AG09309 (cell line): ENCODE measurements at regions not wholly inside any gene's neighbourhood (a gene's known extent, or its start where the extent isn't known, plus 50 kb on each side); places are given as distances from the start of the nearest gene placed in this dataset.

ENCODE experiments used
- DNase-seq: peaks from one replicate; pipeline ENCODE4 v3.0.0-alpha.2; 2010; ENCODE audit warnings: low read depth
- H3K4me3 ChIP-seq: 2 replicates; pipeline ENCODE4 v1.5.1; 2011; ENCODE audit warnings: mild to moderate bottlenecking, low read depth, low read length, moderate library complexity; ENCODE audit not compliant: control insufficient read depth
- CTCF ChIP-seq: IDR thresholded peaks from 2 replicates; pipeline ENCODE4 v1.5.1; 2011; ENCODE audit warnings: mild to moderate bottlenecking, low read depth, low read length, inconsistent platforms; ENCODE audit not compliant: insufficient read depth, control insufficient read depth; ENCODE audit errors: missing control alignments

DNA sequence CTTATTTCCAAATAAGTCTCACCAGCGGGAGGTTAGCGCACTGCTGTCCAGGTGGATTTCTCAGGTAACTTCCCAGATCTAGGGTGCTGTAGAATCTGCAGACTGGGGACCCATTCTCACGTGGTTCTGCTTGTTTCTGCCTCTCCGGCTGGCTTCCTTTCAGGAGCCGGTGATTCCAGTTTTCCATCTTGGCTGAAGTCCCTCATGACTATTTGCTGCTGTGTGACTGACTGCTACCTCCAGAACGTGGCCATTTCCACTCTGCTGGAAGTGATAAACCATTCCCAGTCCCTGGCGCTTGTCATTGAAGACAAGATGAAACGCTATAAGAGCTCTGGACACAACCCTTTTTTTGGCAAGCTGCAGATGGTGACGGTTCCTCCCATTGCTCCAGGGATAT lies 76.0 kb downstream of the DOP1B start:
- no peak for DNase-seq
- H3K4me3 ChIP-seq, result no peak overlapping the region
- no peak for TF ChIP-seq CTCF

DNA sequence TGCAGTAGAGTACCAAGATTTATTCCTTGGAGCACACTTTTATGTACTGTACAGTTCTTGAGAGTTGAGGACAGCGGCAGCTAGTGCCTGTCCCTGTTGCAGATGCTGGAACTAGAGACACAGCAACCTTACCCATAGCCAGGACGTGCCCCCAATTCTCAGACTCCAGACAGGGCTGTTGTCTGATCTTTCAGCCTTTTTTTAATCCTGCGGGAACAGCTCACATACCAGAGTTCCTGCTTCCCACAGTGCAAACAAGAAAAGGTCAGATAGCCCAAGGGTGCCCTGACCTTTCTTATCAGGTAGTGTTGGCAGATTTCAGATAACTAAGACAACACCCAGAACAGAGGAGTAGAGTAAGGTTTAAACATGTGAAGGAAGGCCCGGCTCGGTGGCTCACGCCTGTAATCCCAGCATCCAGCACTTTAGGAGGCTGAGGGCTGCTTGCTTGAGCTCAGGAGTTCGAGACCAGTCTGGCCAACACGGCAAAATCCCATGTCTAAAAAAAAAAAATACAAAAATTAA lies 78.5 kb downstream of the DOP1B start:
- TF ChIP-seq CTCF, result no peak
- DNase-seq, result no peak
- no peak overlapping the region for H3K4me3 ChIP-seq

DNA sequence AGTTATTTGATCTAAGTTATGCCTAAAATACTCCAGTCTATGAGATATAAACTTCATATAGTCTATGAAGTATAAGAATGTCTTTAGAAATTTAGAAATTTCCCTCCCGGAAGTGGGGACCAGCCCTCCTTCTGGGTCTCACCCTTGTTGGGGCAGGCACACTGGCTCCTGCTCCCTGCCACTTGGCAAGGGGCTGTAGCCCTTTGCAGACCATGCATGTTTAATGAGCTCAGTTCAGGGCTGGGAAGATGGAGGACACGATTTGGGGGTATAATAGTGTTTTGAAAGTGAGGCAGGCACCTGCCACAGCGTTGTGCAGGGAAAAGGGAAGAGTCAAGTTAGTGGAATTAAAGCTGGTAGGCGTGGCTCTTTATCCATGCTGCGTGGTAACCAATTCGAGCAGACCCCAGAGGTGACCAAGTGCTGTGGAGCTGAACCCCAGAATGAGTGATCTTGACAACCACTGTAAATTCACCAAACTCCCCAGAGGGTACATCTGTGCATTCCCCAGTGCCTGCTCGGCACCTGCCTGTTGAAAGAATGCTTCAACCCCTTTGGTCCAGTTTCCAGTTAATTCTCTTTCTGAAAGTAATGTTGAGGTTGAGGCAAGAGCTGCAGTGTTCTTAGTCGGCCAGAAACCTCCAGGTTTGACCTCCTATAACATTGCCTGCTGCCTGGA lies 79.6 kb downstream of the DOP1B start:
- no peak for TF ChIP-seq CTCF
- DNase-seq, result no peak

GRCh38 chr21:36237441-36237840 lies 80.8 kb downstream of the DOP1B start:
- no peak overlapping the region for H3K4me3 ChIP-seq
- no peak for DNase-seq
- no peak for TF ChIP-seq CTCF

More for the DNA sequence above, 79.6 kb downstream of the DOP1B start:
- H3K4me3 ChIP-seq, result no peak overlapping the region

DNA sequence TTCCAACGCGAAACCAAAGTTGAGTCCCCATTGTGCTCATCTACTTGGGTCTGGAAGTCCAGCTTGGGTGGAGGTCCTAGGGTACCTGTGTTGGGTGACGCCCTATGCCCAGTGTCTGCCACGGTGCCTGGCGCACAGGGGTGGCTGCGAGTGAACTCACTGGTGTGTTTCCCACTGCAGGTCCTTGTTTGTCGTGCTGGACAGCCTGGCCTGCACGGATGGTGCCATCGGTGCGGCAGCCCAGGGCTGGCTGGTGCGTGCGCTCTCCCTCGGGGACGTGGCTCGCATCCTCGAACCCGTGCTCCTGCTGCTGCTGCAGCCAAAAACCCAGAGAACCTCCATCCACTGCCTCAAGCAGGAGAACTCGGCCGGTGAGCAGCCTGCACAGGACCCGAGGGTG lies 80.4 kb upstream of the MORC3 start:
- no peak overlapping the region for H3K4me3 ChIP-seq
- TF ChIP-seq CTCF, result no peak
- DNase-seq, result no peak

GRCh38 chr21:36241717-36242116 lies 78.3 kb upstream of the MORC3 start:
- H3K4me3 ChIP-seq, result no peak overlapping the region
- TF ChIP-seq CTCF, result no peak
- DNase-seq, result no peak
